Keratinocyte (primary cell): ENCODE measurements at regions not wholly inside any gene's neighbourhood (a gene's known extent, or its start where the extent isn't known, plus 50 kb on each side); places are given as distances from the start of the nearest gene placed in this dataset.

Experiments used
- DNase-seq: peaks from one replicate; pipeline ENCODE4 v3.0.0-alpha.2; 2011; ENCODE audit warnings: low read depth, missing footprints, low spot score
- FAIRE-seq: peaks from 2 replicates; lab custom pipeline; 2011; peaks lifted over from hg19 to GRCh38; lab: Jason Lieb, UNC
- H2AFZ ChIP-seq: 2 replicates; pipeline ENCODE4 v1.6.0; 2012; ENCODE audit warnings: low read length, control low read depth, inconsistent platforms; ENCODE audit not compliant: control insufficient read depth
- H3K27ac ChIP-seq: 2 replicates; pipeline ENCODE4 v1.5.1; 2011; ENCODE audit warnings: low read length; ENCODE audit not compliant: control insufficient read depth, insufficient read depth
- H3K27me3 ChIP-seq: 3 replicates; pipeline ENCODE4 v1.6.0; 2011; ENCODE audit warnings: low read length; ENCODE audit not compliant: control insufficient read depth, insufficient read depth; ENCODE audit errors: extremely low read depth
- H3K36me3 ChIP-seq, 2 experiments: 2 replicates in 1 of 2; 3 replicates in 1 of 2; pipeline ENCODE4 v1.5.1; 2011; ENCODE audit warnings: low read length in 2 of 2, mild to moderate bottlenecking in 1 of 2; ENCODE audit not compliant: control insufficient read depth in 2 of 2, insufficient read depth in 2 of 2; ENCODE audit errors: extremely low read depth in 1 of 2
- H3K4me1 ChIP-seq: 3 replicates; pipeline ENCODE4 v1.5.1; 2011; ENCODE audit warnings: low read length; ENCODE audit not compliant: control insufficient read depth, insufficient read depth; ENCODE audit errors: extremely low read depth
- H3K4me2 ChIP-seq: 3 replicates; pipeline ENCODE4 v1.6.0; 2011; ENCODE audit warnings: low read depth, low read length; ENCODE audit not compliant: control insufficient read depth, insufficient read depth; ENCODE audit errors: extremely low read depth
- H3K4me3 ChIP-seq, 3 experiments: fragments of 200-600 bp in 1 of 3; sonication (generic) in 1 of 3; 2 replicates in 2 of 3; 3 replicates in 1 of 3; pipeline ENCODE4 v1.5.1; 2011 to 2016; ENCODE audit warnings: low read length in 3 of 3, mild to moderate bottlenecking in 3 of 3, control low read depth in 2 of 3, inconsistent platforms in 1 of 3, low read depth in 1 of 3, mixed read lengths in 1 of 3, mixed run types in 1 of 3, moderate library complexity in 1 of 3; ENCODE audit not compliant: control insufficient read depth in 2 of 3, insufficient read depth in 2 of 3; ENCODE audit errors: extremely low read depth in 1 of 3
- H3K79me2 ChIP-seq: 2 replicates; pipeline ENCODE4 v1.6.0; 2012; ENCODE audit warnings: low read length; ENCODE audit not compliant: control insufficient read depth, insufficient read depth
- H3K9ac ChIP-seq: 3 replicates; pipeline ENCODE4 v1.6.0; 2011; ENCODE audit warnings: low read length; ENCODE audit not compliant: control insufficient read depth, insufficient read depth; ENCODE audit errors: extremely low read depth
- H3K9me1 ChIP-seq: 3 replicates; pipeline ENCODE4 v1.6.0; 2011; ENCODE audit warnings: low read length; ENCODE audit not compliant: control insufficient read depth, insufficient read depth; ENCODE audit errors: extremely low read depth
- H3K9me3 ChIP-seq: 2 replicates; pipeline ENCODE4 v1.5.1; 2012; ENCODE audit warnings: low read depth, low read length; ENCODE audit not compliant: control insufficient read depth
- H4K20me1 ChIP-seq: 3 replicates; pipeline ENCODE4 v1.6.0; 2011; ENCODE audit warnings: low read length; ENCODE audit not compliant: control insufficient read depth, insufficient read depth; ENCODE audit errors: extremely low read depth
- CTCF ChIP-seq, 3 experiments: IDR thresholded peaks in 1 of 3; conservative IDR thresholded peaks in 1 of 3; optimal IDR thresholded peaks in 1 of 3; 2 replicates in 2 of 3; 3 replicates in 1 of 3; pipeline versions ENCODE3 to v1.5.1; 2011; ENCODE audit warnings: low read length in 3 of 3, mild to moderate bottlenecking in 3 of 3, moderate library complexity in 2 of 3, control low read depth in 1 of 3, inconsistent platforms in 1 of 3; ENCODE audit not compliant: insufficient read depth in 2 of 3; ENCODE audit errors: extremely low read depth in 1 of 3
- EZH2 ChIP-seq: IDR thresholded peaks from one replicate; pipeline ENCODE4 v1.6.1; 2012; ENCODE audit warnings: inconsistent platforms, mild to moderate bottlenecking, low read length, moderate library complexity
- dilution Hi-C: fragments of 300-500 bp; cut with MboI; formaldehyde crosslinking; loops from one replicate; pipeline ENCODE4 v1.7.0; 2020; ENCODE audit warnings: low sequenced_read_pairs; ENCODE audit not compliant: extremely low pct_ligation_motif_present

- no peak for FAIRE-seq
- no peaks in the 10 kb centered on the region for H3K27me3 ChIP-seq
- no peaks in the 10 kb centered on the region for H3K4me1 ChIP-seq
- no peak overlapping the region for H2AFZ ChIP-seq
- H3K79me2 ChIP-seq: no peaks in the 10 kb centered on the region
- no peak overlapping the region for H3K4me2 ChIP-seq
- H4K20me1 ChIP-seq: no peaks in the 10 kb centered on the region
- H3K9ac ChIP-seq: no peak overlapping the region
- no peak for TF ChIP-seq EZH2
- no peak for TF ChIP-seq CTCF (optimal IDR thresholded peaks at IDR 0.05 in 1 of 3, IDR thresholded peaks at IDR 0.05 in 1 of 3, conservative IDR thresholded peaks at IDR 0.05 in 1 of 3; ENCODE audit: extremely low read depth in 1 of 3, insufficient read depth in 2 of 3, low read length in 3 of 3)
- no peak overlapping the region for H3K4me3 ChIP-seq
- no peaks in the 10 kb centered on the region for H3K9me1 ChIP-seq
- no peaks in the 10 kb centered on the region for H3K9me3 ChIP-seq
- DNase-seq: no peak
- no peak overlapping the region for H3K27ac ChIP-seq
- dilution Hi-C loops: no loop called here
- no peaks in the 10 kb centered on the region for H3K36me3 ChIP-seq
These were observed 746.7 kb upstream of the FAM174A start for GRCh38 chr5:99788482-99788881.

- H3K4me3 ChIP-seq: no peak overlapping the region
- H3K36me3 ChIP-seq: no peaks in the 10 kb centered on the region
- FAIRE-seq (no peak), DNase-seq (no peak)
- H3K9me1 ChIP-seq: no peaks in the 10 kb centered on the region
- H3K9me3 ChIP-seq: no peaks in the 10 kb centered on the region
- H3K9ac ChIP-seq: no peak overlapping the region
- no peak overlapping the region for H3K4me2 ChIP-seq
- no peak for TF ChIP-seq EZH2
- TF ChIP-seq CTCF (optimal IDR thresholded peaks at IDR 0.05 in 1 of 3, IDR thresholded peaks at IDR 0.05 in 1 of 3, conservative IDR thresholded peaks at IDR 0.05 in 1 of 3; ENCODE audit: extremely low read depth in 1 of 3, insufficient read depth in 2 of 3, low read length in 3 of 3): no peak
- H2AFZ ChIP-seq: no peak overlapping the region
- no peak overlapping the region for H3K27ac ChIP-seq
- H3K79me2 ChIP-seq: no peaks in the 10 kb centered on the region
- no peaks in the 10 kb centered on the region for H3K27me3 ChIP-seq
- dilution Hi-C loops: no loop called here
- H4K20me1 ChIP-seq: no peaks in the 10 kb centered on the region
- H3K4me1 ChIP-seq: peaks cover 9% of the 10 kb centered on the region
These were observed 760.0 kb upstream of the FAM174A start for GRCh38 chr5:99775189-99775588.
